Astrocyte of the cerebellum (primary cell): ENCODE measurements at regions not wholly inside any gene's neighbourhood (a gene's known extent, or its start where the extent isn't known, plus 50 kb on each side); places are given as distances from the start of the nearest gene placed in this dataset.

Experiments used
- DNase-seq: peaks from one replicate; pipeline ENCODE4 v3.0.0-alpha.2; 2011; ENCODE audit warnings: low read depth
- H3K4me3 ChIP-seq: 2 replicates; pipeline ENCODE4 v1.5.1; 2011; ENCODE audit warnings: mild to moderate bottlenecking, low read depth, low read length, moderate library complexity
- CTCF ChIP-seq: IDR thresholded peaks from 2 replicates; pipeline ENCODE4 v1.5.1; 2012; ENCODE audit warnings: low read length, low read depth, moderate library complexity, mild to moderate bottlenecking; ENCODE audit errors: missing control alignments
- in situ Hi-C: cut with HindIII; loops from 2 replicates; pipeline ENCODE4 v1.10.0; 2017; ENCODE audit warnings: low sequenced_read_pairs

- in situ Hi-C loops = no loop called here
- H3K4me3 ChIP-seq = no peak overlapping the region
- no peak for TF ChIP-seq CTCF
- no peak for DNase-seq
Observed at GRCh38 chr7:20927976-20928375, 141.3 kb upstream of the SP8 start.

GRCh38 chr7:20929199-20929598 is 142.5 kb upstream of the SP8 start:
- in situ Hi-C loops = no loop called here
- no peak for DNase-seq
- no peak for TF ChIP-seq CTCF
- no peak overlapping the region for H3K4me3 ChIP-seq

- TF ChIP-seq CTCF = no peak
- no peak overlapping the region for H3K4me3 ChIP-seq
- no peak for DNase-seq
- in situ Hi-C loops = no loop called here
Observed at GRCh38 chr7:20931739-20932138, 145.1 kb upstream of the SP8 start.

GRCh38 chr7:20932785-20933527 is 146.3 kb upstream of the SP8 start:
- H3K4me3 ChIP-seq = no peak overlapping the region
- in situ Hi-C loops = no loop called here
- no peak for DNase-seq
- TF ChIP-seq CTCF = no peak

- no peak overlapping the region for H3K4me3 ChIP-seq
- no peak for TF ChIP-seq CTCF
- in situ Hi-C loops = no loop called here
- no peak for DNase-seq
Observed at GRCh38 chr7:20945451-20945850, 158.8 kb upstream of the SP8 start.

GRCh38 chr7:20952916-20953315 is 166.2 kb upstream of the SP8 start:
- H3K4me3 ChIP-seq = no peak overlapping the region
- no peak for TF ChIP-seq CTCF
- DNase-seq = no peak
- in situ Hi-C loops = no loop called here
